ENCODE measurements at regions not wholly inside any gene's neighbourhood (a gene's known extent, or its start where the extent isn't known, plus 50 kb on each side); places are given as distances from the start of the nearest gene placed in this dataset.
"Not testable (repeated sequence)": the region's sequence is repeated elsewhere in the genome, so short reads cannot be mapped to it uniquely, and the experiment has no call there.

DNA sequence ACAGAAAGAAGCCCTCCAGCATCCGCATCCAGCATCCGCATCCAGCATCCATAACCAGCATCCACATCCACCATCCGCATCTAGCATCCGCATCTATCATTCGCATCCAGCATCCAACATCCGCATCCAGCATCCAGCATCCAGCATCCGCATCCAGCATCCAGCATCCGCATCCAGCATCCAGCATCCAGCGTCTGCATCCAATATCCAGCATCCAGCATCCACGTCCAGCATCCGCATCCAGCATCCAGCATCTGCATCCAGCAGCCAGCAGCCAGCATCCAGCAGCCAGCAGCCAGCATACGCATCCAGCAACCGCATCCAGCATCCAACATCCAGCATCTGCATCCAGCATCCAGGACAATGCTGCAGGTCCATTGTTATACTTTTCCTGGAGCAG, 671.0 kb upstream of the C16orf82 start:
- no peak for DNase-seq

- no peak for DNase-seq
These were observed 670.1 kb upstream of the C16orf82 start for GRCh38 chr16:26396511-26397235.

DNA sequence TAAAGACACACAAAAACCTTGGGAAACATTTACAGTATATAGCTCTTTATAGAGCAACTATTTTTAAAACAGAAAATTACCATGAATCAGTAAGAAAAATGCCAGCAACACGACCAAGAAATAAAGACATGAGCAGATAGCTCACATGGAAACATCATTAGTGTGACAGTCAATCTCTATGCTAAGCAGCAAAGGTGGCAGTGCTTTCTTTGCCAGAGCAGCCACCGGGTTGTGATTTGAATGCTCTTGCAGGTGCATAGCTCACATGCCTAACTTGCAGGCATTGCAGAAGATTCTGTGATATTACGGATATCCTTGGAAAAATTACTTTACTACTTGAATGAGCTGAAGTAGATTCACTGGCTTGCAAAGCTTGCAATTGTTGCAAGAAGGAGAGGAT, 652.9 kb upstream of the C16orf82 start:
- no peak for DNase-seq

GRCh38 chr16:26419458-26419857, 647.3 kb upstream of the C16orf82 start:
- not testable (repeated sequence) for DNase-seq

DNA sequence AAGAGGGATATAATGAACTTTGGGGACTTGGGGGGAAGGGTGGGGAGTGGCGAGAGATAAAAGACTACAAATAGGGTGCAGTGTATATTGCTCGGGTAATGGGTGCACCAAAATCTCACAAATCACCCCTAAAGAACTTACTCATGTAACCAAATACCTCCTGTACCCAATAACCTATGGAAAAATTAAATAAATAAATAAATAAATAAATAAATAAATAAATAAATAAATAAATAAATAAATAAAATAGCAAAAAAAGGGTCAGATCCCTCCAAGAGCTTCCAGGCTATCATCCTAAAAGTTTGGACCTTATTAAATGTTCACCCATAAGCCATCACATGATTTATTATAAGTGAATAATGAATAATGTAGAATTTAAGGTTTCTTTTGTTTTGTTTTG, 636.1 kb upstream of the C16orf82 start:
- DNase-seq, result no peak

GRCh38 chr16:26433807-26434206, 632.9 kb upstream of the C16orf82 start:
- DNase-seq, result no peak

- DNase-seq, result no peak
These were observed 625.5 kb upstream of the C16orf82 start for GRCh38 chr16:26441178-26441577.

GRCh38 chr16:26442321-26442720, 624.4 kb upstream of the C16orf82 start:
- DNase-seq, result no peak

DNA sequence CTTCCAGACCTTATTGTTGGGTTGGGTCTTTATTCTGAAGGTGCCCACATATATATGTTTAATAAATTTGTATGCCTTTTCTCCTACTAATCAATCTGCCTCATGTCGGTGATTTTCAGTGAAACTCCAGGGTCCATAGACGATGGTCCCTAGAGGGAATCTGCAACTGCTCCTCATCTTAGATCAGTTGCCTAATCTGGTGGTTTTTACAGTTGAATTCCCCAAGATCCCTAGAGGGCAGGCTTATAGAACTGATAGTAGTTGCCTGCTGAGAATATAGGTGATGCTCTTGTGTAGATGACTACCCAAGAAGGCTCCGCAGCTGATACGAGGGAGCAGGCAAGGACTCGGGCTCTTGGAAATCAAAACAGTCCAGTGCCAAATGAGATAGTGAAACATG, 619.2 kb upstream of the C16orf82 start:
- no peak for DNase-seq

GRCh38 chr16:26453215-26453614, 613.5 kb upstream of the C16orf82 start:
- no peak for DNase-seq

DNA sequence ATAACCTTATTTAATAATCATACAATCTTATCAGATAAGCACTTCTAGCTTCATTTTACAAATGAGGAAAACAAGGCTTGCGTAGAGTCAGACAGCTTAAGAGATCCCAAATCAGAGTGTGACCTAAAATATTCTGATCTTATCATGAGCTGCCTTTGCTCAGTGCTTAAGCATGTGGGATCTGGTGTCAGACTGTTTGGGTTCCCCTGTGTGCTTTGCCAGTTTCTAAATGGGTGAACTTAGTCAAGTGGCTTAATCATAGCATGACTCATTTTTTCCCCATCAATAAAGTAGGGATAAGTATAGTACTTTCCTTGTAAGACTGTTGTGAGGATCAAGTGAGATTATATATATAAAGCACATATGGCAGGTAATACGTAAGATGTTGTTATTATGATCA, 612.6 kb upstream of the C16orf82 start:
- no peak for DNase-seq

- no peak for DNase-seq
These were observed 610.7 kb upstream of the C16orf82 start for GRCh38 chr16:26456074-26456473.

- no peak for DNase-seq
These were observed 609.6 kb upstream of the C16orf82 start for GRCh38 chr16:26457095-26457494.

DNA sequence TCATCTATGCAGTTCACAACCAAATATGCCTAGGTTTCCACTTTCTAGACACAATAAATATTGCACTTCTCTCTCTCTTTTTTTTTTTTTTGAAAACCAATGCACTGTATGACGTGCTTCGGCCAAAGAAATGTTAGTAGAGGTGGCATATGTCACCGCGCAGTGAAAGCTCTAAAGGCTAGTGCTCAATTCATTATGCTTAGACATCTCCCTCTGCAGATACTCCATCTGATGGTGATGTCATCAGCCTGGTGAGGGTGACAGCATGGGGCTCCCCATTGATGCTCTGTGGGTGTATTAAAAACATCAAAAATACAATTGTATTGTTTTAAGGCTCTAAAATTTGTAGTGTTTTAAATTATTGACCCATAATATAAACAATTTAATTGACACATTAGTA, 608.8 kb upstream of the C16orf82 start:
- no peak for DNase-seq

GRCh38 chr16:26464576-26465266, 602.0 kb upstream of the C16orf82 start:
- DNase-seq, result no peak

- not testable (repeated sequence) for DNase-seq
These were observed 592.3 kb upstream of the C16orf82 start for GRCh38 chr16:26474405-26474804.

GRCh38 chr16:26475596-26475995, 591.1 kb upstream of the C16orf82 start:
- no peak for DNase-seq

- DNase-seq, result no peak
These were observed 575.5 kb upstream of the C16orf82 start for GRCh38 chr16:26491101-26491670.

- DNase-seq, result no peak
These were observed 574.8 kb upstream of the C16orf82 start for GRCh38 chr16:26491962-26492361.

GRCh38 chr16:26493751-26494150, 573.0 kb upstream of the C16orf82 start:
- no peak for DNase-seq

DNA sequence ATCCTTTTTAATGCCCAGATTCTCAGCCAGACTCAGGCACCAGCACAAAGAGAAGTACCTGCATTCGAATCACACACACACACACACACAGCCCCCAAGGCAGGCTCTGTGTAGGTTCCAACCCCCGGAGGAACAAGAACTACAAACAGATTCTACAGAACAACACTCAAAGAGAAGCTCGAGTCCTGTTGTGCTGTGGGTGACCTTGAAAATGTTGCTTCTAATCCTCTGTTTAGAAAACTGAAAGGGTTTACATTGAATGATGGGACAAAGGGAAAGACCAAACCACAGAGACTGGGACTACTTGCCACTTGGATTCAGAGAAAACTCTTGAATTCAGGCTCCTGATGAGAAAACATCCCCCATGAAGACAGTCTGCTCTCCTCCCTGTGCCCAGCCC, 568.8 kb upstream of the C16orf82 start:
- DNase-seq, result no peak

GRCh38 chr16:26500326-26500725, 566.4 kb upstream of the C16orf82 start:
- DNase-seq, result no peak

DNA sequence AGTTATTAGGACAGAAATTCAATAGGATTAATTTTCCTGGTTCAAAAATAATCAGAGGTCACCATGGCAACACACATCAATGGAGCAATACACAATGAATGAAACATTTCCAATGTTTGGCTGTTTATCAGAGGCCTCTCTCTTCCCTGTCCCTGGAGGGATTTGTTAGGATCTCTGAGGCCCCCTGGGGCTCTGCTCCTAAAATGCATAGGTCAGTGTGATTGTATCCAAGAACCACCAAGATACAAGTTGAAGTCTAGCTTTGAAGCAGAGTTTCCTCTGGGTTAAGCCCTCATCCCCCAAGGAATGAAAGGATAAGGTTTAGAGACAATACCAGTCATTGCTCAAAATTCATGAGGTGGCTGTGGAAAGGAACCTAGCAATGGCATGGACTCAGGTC, 561.2 kb upstream of the C16orf82 start:
- DNase-seq, result no peak

- not testable (repeated sequence) for DNase-seq
These were observed 557.8 kb upstream of the C16orf82 start for GRCh38 chr16:26508946-26509345.

Measured in NCI-H2107 (cell line).